Esophagus muscularis mucosa (tissue), 4 donors: ENCODE measurements at regions not wholly inside any gene's neighbourhood (a gene's known extent, or its start where the extent isn't known, plus 50 kb on each side); places are given as distances from the start of the nearest gene placed in this dataset.

Source experiments
- DNase-seq: peaks from one replicate; pipeline ENCODE4 v3.0.0-alpha.2; 2017; ENCODE audit errors: extremely low spot score
- H3K27ac ChIP-seq, 4 donors: fragments of 200-600 bp; sonication (generic); replicated peaks in 1 of 4; 1 replicate in 3 of 4; 2 replicates in 1 of 4; pipeline ENCODE4 v1.5.1; 2016 to 2019; ENCODE audit warnings: mild to moderate bottlenecking in 1 of 4
- H3K27me3 ChIP-seq, 4 donors: fragments of 200-600 bp; sonication (generic); one replicate each; pipeline versions ENCODE4 v1.5.1 to v1.6.0; 2016 to 2019
- H3K36me3 ChIP-seq, 4 donors: fragments of 200-600 bp; sonication (generic); one replicate each; pipeline ENCODE4 v1.5.1; 2016 to 2019
- H3K4me1 ChIP-seq, 4 donors: fragments of 200-600 bp; sonication (generic); one replicate each; pipeline ENCODE4 v1.5.1; 2016 to 2019
- H3K4me3 ChIP-seq, 4 donors: fragments of 200-600 bp; sonication (generic); 1 replicate in 2 of 4; 2 replicates in 2 of 4; pipeline ENCODE4 v1.5.1; 2016 to 2019; ENCODE audit warnings: mild to moderate bottlenecking in 4 of 4, moderate library complexity in 1 of 4
- H3K9me3 ChIP-seq, 4 donors: fragments of 200-600 bp; sonication (generic); 1 replicate in 3 of 4; 2 replicates in 1 of 4; pipeline ENCODE4 v1.5.1; 2016 to 2019
- EP300 ChIP-seq: sonication (generic); formaldehyde crosslinking; IDR thresholded peaks from one replicate; pipeline ENCODE4 v1.6.1; 2017; ENCODE audit warnings: antibody characterized with exemption
- POLR2A ChIP-seq: fragments of 450-650 bp; IDR thresholded peaks from one replicate; pipeline ENCODE4 v1.6.1; 2017; ENCODE audit warnings: antibody characterized with exemption, moderate library complexity, mild to moderate bottlenecking, low read depth
- POLR2AphosphoS5 ChIP-seq, 2 donors: sonication (generic); formaldehyde crosslinking; IDR thresholded peaks; one replicate each; pipeline ENCODE4 v1.6.1; 2017; ENCODE audit warnings: antibody characterized with exemption in 2 of 2
- WGBS: methylation state at CpG from one replicate; pipeline ENCODE4 v1.1.5; 2018; 5-methylcytosine and 5-hydroxymethylcytosine counted together
- intact Hi-C: fragments of 100-400 bp; cut with DNase I; formaldehyde crosslinking; loops from one replicate; pipeline ENCODE4 v1.15.1; 2023
- TF ChIP-seq, protein P1 (sequence below), 3 experiments: fragments of 200-600 bp in 2 of 3; fragments of 450-650 bp in 1 of 3; sonication (generic) in 2 of 3; IDR thresholded peaks; one replicate each; pipeline ENCODE4 v1.5.1; 2017 to 2019; ENCODE audit warnings: antibody characterized with exemption in 3 of 3, mild to moderate bottlenecking in 2 of 3, moderate library complexity in 1 of 3

DNA sequence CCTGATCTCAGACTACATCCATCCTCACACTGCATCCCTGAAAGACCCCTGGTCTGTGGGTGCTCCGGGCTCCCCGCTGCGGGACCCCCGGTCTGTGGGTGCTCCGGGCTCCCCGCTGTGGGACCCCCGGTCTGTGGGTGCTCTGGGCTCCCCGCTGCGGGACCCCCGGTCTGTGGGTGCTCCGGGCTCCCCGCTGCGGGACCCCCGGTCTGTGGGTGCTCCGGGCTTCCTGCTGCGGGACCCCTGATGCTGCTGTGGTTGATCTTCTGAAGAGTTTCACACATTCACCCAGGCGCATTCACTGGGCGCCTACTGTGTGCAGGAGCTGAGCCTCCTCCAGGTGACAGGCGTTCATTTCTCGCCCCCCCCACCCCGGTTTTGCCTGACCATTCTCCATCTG is 162.7 kb upstream of the SALL3 start:
- Histone ChIP-seq H3K27ac (no peak overlapping the region), H3K4me3 (no peak overlapping the region), H3K4me1 (no peaks in the 10 kb centered on the region), H3K9me3 (no peaks in the 10 kb centered on the region), H3K36me3 (no peaks in the 10 kb centered on the region), H3K27me3 (peaks cover 0 to 90% (median 0%) of the 10 kb centered on the region in 4 donors)
- no peak for DNase-seq
- whole genome bisulfite sequencing, result 89% methylated on average over 12 of the region's 21 CpGs
- TF ChIP-seq POLR2A (no peak), EP300 (no peak), POLR2AphosphoS5 (IDR thresholded peaks at IDR 0.05) (no peak)
- TF ChIP-seq, protein P1, sequence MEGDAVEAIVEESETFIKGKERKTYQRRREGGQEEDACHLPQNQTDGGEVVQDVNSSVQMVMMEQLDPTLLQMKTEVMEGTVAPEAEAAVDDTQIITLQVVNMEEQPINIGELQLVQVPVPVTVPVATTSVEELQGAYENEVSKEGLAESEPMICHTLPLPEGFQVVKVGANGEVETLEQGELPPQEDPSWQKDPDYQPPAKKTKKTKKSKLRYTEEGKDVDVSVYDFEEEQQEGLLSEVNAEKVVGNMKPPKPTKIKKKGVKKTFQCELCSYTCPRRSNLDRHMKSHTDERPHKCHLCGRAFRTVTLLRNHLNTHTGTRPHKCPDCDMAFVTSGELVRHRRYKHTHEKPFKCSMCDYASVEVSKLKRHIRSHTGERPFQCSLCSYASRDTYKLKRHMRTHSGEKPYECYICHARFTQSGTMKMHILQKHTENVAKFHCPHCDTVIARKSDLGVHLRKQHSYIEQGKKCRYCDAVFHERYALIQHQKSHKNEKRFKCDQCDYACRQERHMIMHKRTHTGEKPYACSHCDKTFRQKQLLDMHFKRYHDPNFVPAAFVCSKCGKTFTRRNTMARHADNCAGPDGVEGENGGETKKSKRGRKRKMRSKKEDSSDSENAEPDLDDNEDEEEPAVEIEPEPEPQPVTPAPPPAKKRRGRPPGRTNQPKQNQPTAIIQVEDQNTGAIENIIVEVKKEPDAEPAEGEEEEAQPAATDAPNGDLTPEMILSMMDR (IDR thresholded peaks at IDR 0.05), result no peak
- intact Hi-C loops, result no loop called here

DNA sequence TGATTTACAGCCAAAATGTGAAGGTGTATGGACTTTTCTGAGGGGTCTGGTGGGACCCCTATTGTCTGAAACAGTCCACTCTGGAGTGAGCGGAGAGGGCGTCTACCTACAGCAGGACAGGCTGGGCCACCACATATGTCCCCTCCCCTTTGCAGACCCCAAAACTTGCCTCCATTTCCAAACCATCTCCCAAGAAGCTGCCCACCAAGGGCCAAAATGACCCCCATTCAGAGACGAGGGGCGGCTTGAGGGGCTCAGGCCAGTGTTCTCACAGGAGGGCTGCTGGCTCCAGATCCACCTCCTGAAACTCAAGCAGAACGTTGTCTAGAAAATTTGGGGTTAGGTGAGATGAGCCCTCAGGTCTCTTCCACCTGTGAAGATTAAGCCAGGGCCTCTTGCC is 161.1 kb upstream of the SALL3 start:
- TF ChIP-seq EP300 (no peak), POLR2AphosphoS5 (IDR thresholded peaks at IDR 0.05) (no peak), POLR2A (no peak)
- TF ChIP-seq, protein P1 (IDR thresholded peaks at IDR 0.05), result no peak
- 88% methylated on average over 5 of the region's 5 CpGs for WGBS
- H3K4me3 ChIP-seq, result no peak overlapping the region
- no peak for DNase-seq
- no peaks in the 10 kb centered on the region for H3K4me1 ChIP-seq
- peaks cover 0 to 90% (median 0%) of the 10 kb centered on the region in 4 donors for H3K27me3 ChIP-seq
- intact Hi-C loops, result no loop called here
- no peaks in the 10 kb centered on the region for H3K9me3 ChIP-seq
- H3K36me3 ChIP-seq, result no peaks in the 10 kb centered on the region
- H3K27ac ChIP-seq, result no peak overlapping the region

DNA sequence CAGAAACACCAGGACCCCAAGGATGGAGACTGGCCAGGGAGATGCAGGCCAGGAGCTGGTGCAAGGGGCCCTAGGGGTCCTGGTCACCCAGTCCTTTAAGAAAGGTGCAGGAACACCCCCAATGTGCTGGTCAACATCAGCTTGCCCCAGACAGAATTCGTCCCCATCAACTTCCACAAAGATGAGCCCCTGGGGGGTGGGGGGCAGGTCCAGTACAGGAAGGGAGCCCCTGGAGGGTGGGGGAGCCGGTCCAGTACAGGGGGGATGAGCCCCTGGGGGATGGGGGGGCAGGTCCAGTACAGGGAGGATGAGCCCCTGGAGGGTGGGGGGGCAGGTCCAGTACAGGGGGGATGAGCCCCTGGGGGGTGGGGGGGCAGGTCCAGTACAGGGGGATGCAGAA is 160.7 kb upstream of the SALL3 start:
- Histone ChIP-seq H3K4me3 (no peak overlapping the region), H3K27me3 (peaks cover 0 to 91% (median 0%) of the 10 kb centered on the region in 4 donors), H3K4me1 (no peaks in the 10 kb centered on the region), H3K27ac (no peak overlapping the region), H3K9me3 (no peaks in the 10 kb centered on the region), H3K36me3 (no peaks in the 10 kb centered on the region)
- intact Hi-C loops, result no loop called here
- DNase-seq, result no peak
- TF ChIP-seq EP300 (no peak), POLR2AphosphoS5 (IDR thresholded peaks at IDR 0.05) (no peak), POLR2A (no peak)
- TF ChIP-seq, protein P1 (IDR thresholded peaks at IDR 0.05), result no peak
- 100% methylated on average over 2 of the region's 2 CpGs for WGBS

DNA sequence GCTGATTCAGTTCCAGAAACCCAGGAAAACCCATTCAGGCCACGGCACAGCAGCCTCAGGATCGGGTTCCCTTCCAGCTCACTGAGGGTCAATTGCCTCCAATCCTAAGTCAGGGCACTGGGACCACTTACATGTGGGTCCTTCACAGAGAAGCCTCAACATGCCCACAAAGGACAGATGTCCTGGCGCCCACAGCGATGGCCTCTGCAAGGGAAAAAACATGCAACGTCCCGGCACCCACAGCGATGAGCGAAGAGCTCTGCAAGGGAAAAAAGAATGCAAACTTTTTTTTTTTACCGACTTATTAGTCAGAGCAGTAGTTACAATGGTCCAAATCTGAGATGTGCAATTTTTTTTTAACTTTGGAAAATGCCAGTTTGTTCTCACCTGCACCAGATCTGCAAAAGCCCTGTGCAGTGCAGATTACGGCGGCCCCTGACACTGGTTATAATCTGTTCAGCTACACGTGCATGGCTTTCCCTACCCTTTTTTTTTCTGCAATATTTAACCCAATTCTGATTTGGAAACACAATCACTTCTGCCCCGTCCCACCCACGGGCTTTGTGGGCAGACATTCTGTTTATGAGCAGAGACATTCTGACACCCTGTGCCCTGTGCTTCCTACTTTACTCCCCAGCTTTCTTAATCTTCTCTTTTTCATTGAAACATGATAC is 159.3 kb upstream of the SALL3 start:
- H3K4me3 ChIP-seq, result no peak overlapping the region
- TF ChIP-seq EP300, result no peak
- no peak for TF ChIP-seq POLR2A
- TF ChIP-seq, protein P1 (IDR thresholded peaks at IDR 0.05), result no peak
- TF ChIP-seq POLR2AphosphoS5 (IDR thresholded peaks at IDR 0.05), result no peak
- H3K9me3 ChIP-seq, result no peaks in the 10 kb centered on the region
- no peak for DNase-seq
- H3K27me3 ChIP-seq, result peaks cover 0 to 89% (median 0%) of the 10 kb centered on the region in 4 donors
- intact Hi-C loops, result no loop called here
- WGBS, result 67% methylated on average over 14 of the region's 14 CpGs
- H3K36me3 ChIP-seq, result no peaks in the 10 kb centered on the region
- H3K4me1 ChIP-seq, result no peaks in the 10 kb centered on the region
- H3K27ac ChIP-seq, result no peak overlapping the region

DNA sequence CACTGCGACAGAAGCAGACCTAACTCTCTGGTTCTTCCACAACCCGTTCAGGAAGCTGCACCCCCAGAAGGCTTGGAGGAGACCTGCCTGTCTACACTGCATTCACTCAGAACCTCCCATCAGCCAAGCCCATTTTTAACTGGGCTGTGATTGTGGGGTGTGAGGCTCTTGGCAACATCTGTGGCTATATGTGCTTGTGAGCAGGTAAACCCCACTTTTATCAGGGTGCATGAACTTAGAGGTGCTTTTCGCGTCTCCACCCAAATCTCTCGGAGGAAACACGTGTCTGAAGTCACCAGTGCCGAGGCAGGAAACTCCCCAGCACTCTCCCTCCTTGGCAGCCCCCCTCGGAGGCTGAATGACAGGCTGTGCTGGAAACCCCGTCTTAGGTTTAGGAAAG is 158.2 kb upstream of the SALL3 start:
- Histone ChIP-seq H3K27ac (no peak overlapping the region), H3K4me3 (no peak overlapping the region), H3K9me3 (no peaks in the 10 kb centered on the region), H3K4me1 (no peaks in the 10 kb centered on the region), H3K27me3 (peaks cover 0 to 78% (median 0%) of the 10 kb centered on the region in 4 donors), H3K36me3 (no peaks in the 10 kb centered on the region)
- intact Hi-C loops, result no loop called here
- WGBS, result 53% methylated on average over 9 of the region's 9 CpGs
- TF ChIP-seq POLR2AphosphoS5 (IDR thresholded peaks at IDR 0.05) (no peak), POLR2A (no peak), EP300 (no peak)
- TF ChIP-seq, protein P1 (IDR thresholded peaks at IDR 0.05), result no peak
- DNase-seq, result no peak
